ENCODE measurements at regions not wholly inside any gene's neighbourhood (a gene's known extent, or its start where the extent isn't known, plus 50 kb on each side); places are given as distances from the start of the nearest gene placed in this dataset.

DNA sequence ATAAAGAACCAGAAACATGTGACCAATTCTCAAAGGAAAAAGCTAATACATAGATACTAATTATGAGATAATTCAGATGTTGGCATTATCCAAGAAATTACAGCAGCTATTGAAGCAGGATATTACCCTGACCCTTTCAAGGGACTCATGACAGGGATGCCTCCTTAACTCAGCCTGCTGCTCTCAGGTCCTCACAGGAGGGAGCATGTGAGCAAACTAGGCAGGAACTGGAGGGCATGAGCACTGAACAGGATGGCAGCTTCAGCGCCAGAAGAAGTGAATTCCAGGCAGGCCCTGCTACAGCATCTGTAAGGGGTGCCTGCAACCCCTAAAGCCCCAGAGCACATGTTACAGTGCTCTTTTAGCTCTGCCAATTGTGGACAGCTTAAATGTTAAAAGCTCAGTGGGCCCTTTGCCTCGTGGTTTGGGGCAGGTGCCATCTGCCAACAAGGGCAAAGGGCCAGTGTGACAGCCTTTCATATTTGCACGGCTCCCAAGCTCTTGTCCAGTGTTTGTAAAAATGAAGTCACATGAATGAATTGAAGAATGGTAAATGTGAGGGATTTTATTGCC, 464.7 kb upstream of the COX7C start:
- intact Hi-C loops (cut with DNase I; ENCODE audit: low total_unique reads), result no loop called here
- no peaks in the 10 kb centered on the region for H3K36me3 ChIP-seq (ENCODE audit: low read depth, missing control alignments)
- WGBS, 2 donors, result 76 to 82% methylated on average over 3 of the region's 3 CpGs

GRCh38 chr5:86155796-86156195, 461.9 kb upstream of the COX7C start:
- TF ChIP-seq CTCF (IDR thresholded peaks at IDR 0.05) (no peak), POLR2A (IDR thresholded peaks at IDR 0.05) (no peak)
- DNase-seq, result no peak
- no peaks in the 10 kb centered on the region for H3K36me3 ChIP-seq (ENCODE audit: low read depth, missing control alignments)
- H3K9me3 ChIP-seq, result no peaks in the 10 kb centered on the region
- intact Hi-C loops (cut with DNase I; ENCODE audit: low total_unique reads), result no loop called here
- no peak overlapping the region for H3K27ac ChIP-seq
- 16 to 38% methylated on average over 3 of the region's 3 CpGs for WGBS, 2 donors
- H3K27me3 ChIP-seq, result no peaks in the 10 kb centered on the region
- H3K4me1 ChIP-seq, result no peaks in the 10 kb centered on the region
- no peak overlapping the region for H3K4me3 ChIP-seq

More for the DNA sequence above, 464.7 kb upstream of the COX7C start:
- Histone ChIP-seq H3K9me3 (no peaks in the 10 kb centered on the region), H3K4me3 (no peak overlapping the region), H3K27ac (no peak overlapping the region), H3K4me1 (no peaks in the 10 kb centered on the region), H3K27me3 (no peaks in the 10 kb centered on the region)
- no peak for DNase-seq
- TF ChIP-seq CTCF (IDR thresholded peaks at IDR 0.05) (no peak), POLR2A (IDR thresholded peaks at IDR 0.05) (no peak)

- Histone ChIP-seq H3K4me3 (no peak overlapping the region), H3K27ac (no peak overlapping the region), H3K9me3 (no peaks in the 10 kb centered on the region), H3K36me3 (ENCODE audit: low read depth, missing control alignments) (no peaks in the 10 kb centered on the region), H3K27me3 (no peaks in the 10 kb centered on the region), H3K4me1 (no peaks in the 10 kb centered on the region)
- intact Hi-C loops (cut with DNase I; ENCODE audit: low total_unique reads), result no loop called here
- 90 to 94% methylated on average over 1 of the region's 1 CpG for WGBS, 2 donors
- TF ChIP-seq CTCF (IDR thresholded peaks at IDR 0.05) (no peak), POLR2A (IDR thresholded peaks at IDR 0.05) (no peak)
- no peak for DNase-seq
Measured at GRCh38 chr5:86170194-86170593, 447.5 kb upstream of the COX7C start.

DNA sequence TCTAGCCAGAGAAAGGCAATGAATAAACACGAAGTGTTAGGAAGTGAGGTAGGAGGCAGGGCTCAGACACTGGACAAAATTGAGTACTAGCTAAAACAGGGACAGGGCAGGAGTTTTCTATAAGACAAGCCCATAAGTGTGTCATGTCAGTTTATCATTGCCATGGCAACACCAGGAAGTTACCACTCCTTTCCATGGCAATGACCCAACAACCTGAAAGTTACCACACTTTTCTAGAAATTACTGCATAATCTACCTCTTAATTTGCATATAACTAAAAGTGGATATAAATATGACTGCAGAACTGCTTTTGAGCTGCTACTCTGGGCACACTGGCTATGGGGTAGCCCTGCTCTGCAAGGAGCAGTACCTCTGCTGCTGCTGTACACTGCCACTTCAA, 442.5 kb upstream of the COX7C start:
- H3K27ac ChIP-seq, result no peak overlapping the region
- no peaks in the 10 kb centered on the region for H3K4me1 ChIP-seq
- TF ChIP-seq CTCF (IDR thresholded peaks at IDR 0.05) (no peak), POLR2A (IDR thresholded peaks at IDR 0.05) (no peak)
- H3K9me3 ChIP-seq, result no peaks in the 10 kb centered on the region
- no peak overlapping the region for H3K4me3 ChIP-seq
- no peaks in the 10 kb centered on the region for H3K27me3 ChIP-seq
- DNase-seq, result no peak
- WGBS, 2 donors, result 57 to 63% methylated on average over 1 of the region's 1 CpG
- intact Hi-C loops (cut with DNase I; ENCODE audit: low total_unique reads), result no loop called here
- H3K36me3 ChIP-seq (ENCODE audit: low read depth, missing control alignments), result no peaks in the 10 kb centered on the region

GRCh38 chr5:86199287-86199686, 418.5 kb upstream of the COX7C start:
- no peak for DNase-seq
- Histone ChIP-seq H3K4me1 (no peaks in the 10 kb centered on the region), H3K9me3 (no peaks in the 10 kb centered on the region), H3K27me3 (no peaks in the 10 kb centered on the region), H3K4me3 (no peak overlapping the region), H3K36me3 (ENCODE audit: low read depth, missing control alignments) (no peaks in the 10 kb centered on the region), H3K27ac (no peak overlapping the region)
- no peak for TF ChIP-seq POLR2A (IDR thresholded peaks at IDR 0.05)
- no peak for TF ChIP-seq CTCF (IDR thresholded peaks at IDR 0.05)
- intact Hi-C loops (cut with DNase I; ENCODE audit: low total_unique reads), result no loop called here
